GM18498 (cell line): ENCODE measurements at regions not wholly inside any gene's neighbourhood (a gene's known extent, or its start where the extent isn't known, plus 50 kb on each side); places are given as distances from the start of the nearest gene placed in this dataset.

ENCODE experiments used
- ATAC-seq: cut with Tn5 transposase; IDR thresholded peaks from one replicate; pipeline ENCODE4 v1.9.1; 2021; ENCODE audit warnings: mild to moderate bottlenecking, moderate library complexity; ENCODE audit not compliant: unreplicated experiment

- ATAC-seq = no peak
Measured at GRCh38 chr2:23280401-23280800, 104.6 kb upstream of the KLHL29 start.

GRCh38 chr2:23283653-23284052, 101.3 kb upstream of the KLHL29 start:
- no peak for ATAC-seq

- ATAC-seq = no peak
Measured at GRCh38 chr2:23285091-23285800, 99.7 kb upstream of the KLHL29 start.

GRCh38 chr2:23286031-23286757, 98.8 kb upstream of the KLHL29 start:
- ATAC-seq = no peak

- ATAC-seq = no peak
Measured at GRCh38 chr2:23286758-23287704, 97.9 kb upstream of the KLHL29 start.

GRCh38 chr2:23289671-23290070, 95.3 kb upstream of the KLHL29 start:
- ATAC-seq = no peak

GRCh38 chr2:23291239-23291638, 93.7 kb upstream of the KLHL29 start:
- ATAC-seq = no peak

GRCh38 chr2:23292024-23292423, 93.0 kb upstream of the KLHL29 start:
- ATAC-seq = no peak

GRCh38 chr2:23293063-23293462, 91.9 kb upstream of the KLHL29 start:
- ATAC-seq = no peak

- no peak for ATAC-seq
Measured at GRCh38 chr2:23293731-23294130, 91.2 kb upstream of the KLHL29 start.

GRCh38 chr2:23294238-23294637, 90.7 kb upstream of the KLHL29 start:
- no peak for ATAC-seq

GRCh38 chr2:23296691-23297090, 88.3 kb upstream of the KLHL29 start:
- no peak for ATAC-seq

- no peak for ATAC-seq
Measured at GRCh38 chr2:23297112-23297511, 87.9 kb upstream of the KLHL29 start.

- ATAC-seq = no peak
Measured at GRCh38 chr2:23298551-23298950, 86.4 kb upstream of the KLHL29 start.

GRCh38 chr2:23299476-23300195, 85.3 kb upstream of the KLHL29 start:
- ATAC-seq = no peak

- no peak for ATAC-seq
Measured at GRCh38 chr2:23301136-23301535, 83.8 kb upstream of the KLHL29 start.

GRCh38 chr2:23302591-23302990, 82.4 kb upstream of the KLHL29 start:
- no peak for ATAC-seq

- no peak for ATAC-seq
Measured at GRCh38 chr2:23306401-23306800, 78.6 kb upstream of the KLHL29 start.

GRCh38 chr2:23311186-23311585, 73.8 kb upstream of the KLHL29 start:
- no peak for ATAC-seq

- peak; percentile 77 for ATAC-seq
Measured at GRCh38 chr2:23312996-23313606, 71.9 kb upstream of the KLHL29 start.
